ENCODE measurements at regions not wholly inside any gene's neighbourhood (a gene's known extent, or its start where the extent isn't known, plus 50 kb on each side); places are given as distances from the start of the nearest gene placed in this dataset.

DNA sequence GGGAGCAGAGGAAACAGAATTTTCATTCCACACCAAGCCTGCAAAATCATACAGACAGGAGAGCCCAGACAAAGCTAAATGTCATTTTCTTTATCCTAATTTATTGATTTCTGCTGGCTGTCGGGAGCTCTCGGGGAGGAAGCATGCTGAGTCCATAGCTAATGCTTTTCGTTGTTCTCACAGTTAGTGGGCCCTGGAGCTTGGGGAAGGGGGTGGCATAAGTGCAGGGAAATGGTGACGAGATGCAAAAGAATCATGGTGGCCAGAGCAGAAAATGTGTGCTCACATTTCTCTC is 202.4 kb downstream of the TOMM20 start:
- ATAC-seq, result no peak
- H3K79me2 ChIP-seq (ENCODE audit: insufficient read depth, low read length), result no peaks in the 10 kb centered on the region
- no peaks in the 10 kb centered on the region; the same call in 1 of the 2 replicates for H3K27me3 ChIP-seq (ENCODE audit: insufficient read depth, low read length)
- H3K9me3 ChIP-seq (ENCODE audit: control insufficient read depth in 1 of 2, insufficient read depth in 1 of 2, low read depth in 1 of 2, low read length in 2 of 2), result no peaks in the 10 kb centered on the region
- H4K20me1 ChIP-seq (ENCODE audit: insufficient read depth), result no peaks in the 10 kb centered on the region
- TF ChIP-seq, protein P1, sequence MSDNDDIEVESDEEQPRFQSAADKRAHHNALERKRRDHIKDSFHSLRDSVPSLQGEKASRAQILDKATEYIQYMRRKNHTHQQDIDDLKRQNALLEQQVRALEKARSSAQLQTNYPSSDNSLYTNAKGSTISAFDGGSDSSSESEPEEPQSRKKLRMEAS (IDR thresholded peaks at IDR 0.05), result no peak
- TF ChIP-seq CBX3 (IDR thresholded peaks at IDR 0.05; ENCODE audit: low read depth) (no peak), POLR2A (IDR thresholded peaks at IDR 0.05; ENCODE audit: borderline replicate concordance, extremely low read depth, insufficient read depth, insufficient read length) (no peak), SRF (IDR thresholded peaks at IDR 0.05; ENCODE audit: low read depth) (no peak), ZFX (IDR thresholded peaks at IDR 0.05) (no peak), FOSL1 (IDR thresholded peaks at IDR 0.05; ENCODE audit: low read depth) (no peak), ELF1 (IDR thresholded peaks at IDR 0.05; ENCODE audit: borderline replicate concordance, low read depth) (no peak), JUND (IDR thresholded peaks at IDR 0.05) (no peak), RAD21 (IDR thresholded peaks at IDR 0.05; ENCODE audit: low read depth) (no peak), TCF7L2 (IDR thresholded peaks at IDR 0.05; ENCODE audit: borderline replicate concordance, extremely low read depth, insufficient read depth, insufficient read length) (no peak), EZH2 (IDR thresholded peaks at IDR 0.05) (no peak), SIN3A (IDR thresholded peaks at IDR 0.05; ENCODE audit: low read depth) (no peak)
- TF ChIP-seq, protein P2, sequence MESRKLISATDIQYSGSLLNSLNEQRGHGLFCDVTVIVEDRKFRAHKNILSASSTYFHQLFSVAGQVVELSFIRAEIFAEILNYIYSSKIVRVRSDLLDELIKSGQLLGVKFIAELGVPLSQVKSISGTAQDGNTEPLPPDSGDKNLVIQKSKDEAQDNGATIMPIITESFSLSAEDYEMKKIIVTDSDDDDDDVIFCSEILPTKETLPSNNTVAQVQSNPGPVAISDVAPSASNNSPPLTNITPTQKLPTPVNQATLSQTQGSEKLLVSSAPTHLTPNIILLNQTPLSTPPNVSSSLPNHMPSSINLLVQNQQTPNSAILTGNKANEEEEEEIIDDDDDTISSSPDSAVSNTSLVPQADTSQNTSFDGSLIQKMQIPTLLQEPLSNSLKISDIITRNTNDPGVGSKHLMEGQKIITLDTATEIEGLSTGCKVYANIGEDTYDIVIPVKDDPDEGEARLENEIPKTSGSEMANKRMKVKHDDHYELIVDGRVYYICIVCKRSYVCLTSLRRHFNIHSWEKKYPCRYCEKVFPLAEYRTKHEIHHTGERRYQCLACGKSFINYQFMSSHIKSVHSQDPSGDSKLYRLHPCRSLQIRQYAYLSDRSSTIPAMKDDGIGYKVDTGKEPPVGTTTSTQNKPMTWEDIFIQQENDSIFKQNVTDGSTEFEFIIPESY (IDR thresholded peaks at IDR 0.05; ENCODE audit: extremely low read depth, insufficient replicate concordance, low read length), result no peak
- TF ChIP-seq, protein P3, sequence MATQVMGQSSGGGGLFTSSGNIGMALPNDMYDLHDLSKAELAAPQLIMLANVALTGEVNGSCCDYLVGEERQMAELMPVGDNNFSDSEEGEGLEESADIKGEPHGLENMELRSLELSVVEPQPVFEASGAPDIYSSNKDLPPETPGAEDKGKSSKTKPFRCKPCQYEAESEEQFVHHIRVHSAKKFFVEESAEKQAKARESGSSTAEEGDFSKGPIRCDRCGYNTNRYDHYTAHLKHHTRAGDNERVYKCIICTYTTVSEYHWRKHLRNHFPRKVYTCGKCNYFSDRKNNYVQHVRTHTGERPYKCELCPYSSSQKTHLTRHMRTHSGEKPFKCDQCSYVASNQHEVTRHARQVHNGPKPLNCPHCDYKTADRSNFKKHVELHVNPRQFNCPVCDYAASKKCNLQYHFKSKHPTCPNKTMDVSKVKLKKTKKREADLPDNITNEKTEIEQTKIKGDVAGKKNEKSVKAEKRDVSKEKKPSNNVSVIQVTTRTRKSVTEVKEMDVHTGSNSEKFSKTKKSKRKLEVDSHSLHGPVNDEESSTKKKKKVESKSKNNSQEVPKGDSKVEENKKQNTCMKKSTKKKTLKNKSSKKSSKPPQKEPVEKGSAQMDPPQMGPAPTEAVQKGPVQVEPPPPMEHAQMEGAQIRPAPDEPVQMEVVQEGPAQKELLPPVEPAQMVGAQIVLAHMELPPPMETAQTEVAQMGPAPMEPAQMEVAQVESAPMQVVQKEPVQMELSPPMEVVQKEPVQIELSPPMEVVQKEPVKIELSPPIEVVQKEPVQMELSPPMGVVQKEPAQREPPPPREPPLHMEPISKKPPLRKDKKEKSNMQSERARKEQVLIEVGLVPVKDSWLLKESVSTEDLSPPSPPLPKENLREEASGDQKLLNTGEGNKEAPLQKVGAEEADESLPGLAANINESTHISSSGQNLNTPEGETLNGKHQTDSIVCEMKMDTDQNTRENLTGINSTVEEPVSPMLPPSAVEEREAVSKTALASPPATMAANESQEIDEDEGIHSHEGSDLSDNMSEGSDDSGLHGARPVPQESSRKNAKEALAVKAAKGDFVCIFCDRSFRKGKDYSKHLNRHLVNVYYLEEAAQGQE (IDR thresholded peaks at IDR 0.05; ENCODE audit: low read depth), result no peak
- TF ChIP-seq, protein P4, sequence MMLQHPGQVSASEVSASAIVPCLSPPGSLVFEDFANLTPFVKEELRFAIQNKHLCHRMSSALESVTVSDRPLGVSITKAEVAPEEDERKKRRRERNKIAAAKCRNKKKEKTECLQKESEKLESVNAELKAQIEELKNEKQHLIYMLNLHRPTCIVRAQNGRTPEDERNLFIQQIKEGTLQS (IDR thresholded peaks at IDR 0.05), result no peak
- H3K9me2 ChIP-seq (ENCODE audit: insufficient read depth), result no peaks in the 10 kb centered on the region
- CTCF ChIA-PET, result no interaction called here
- no peak overlapping the region for H3K4me3 ChIP-seq (replicated peaks in 1 of 2; ENCODE audit: low read depth in 1 of 2, low read length in 2 of 2)
- no peak overlapping the region for H3K27ac ChIP-seq (ENCODE audit: low read depth, low read length)
- intact Hi-C loops (cut with micrococcal nuclease), result no loop called here
- no peak overlapping the region for H2AFZ ChIP-seq (ENCODE audit: low read depth, low read length, poor library complexity, severe bottlenecking)
- H3K4me1 ChIP-seq (ENCODE audit: control insufficient read depth in 1 of 2, insufficient read depth in 2 of 2, low read length in 2 of 2), result peaks cover 8 to 11% of the 10 kb centered on the region in 2 experiments
- no peak overlapping the region for H3K9ac ChIP-seq (ENCODE audit: low read length)
- RAD21 ChIA-PET (ENCODE audit: low non-redundant PET in 1 of 2, low total read pairs in 2 of 2, uncharacterized antibody in 2 of 2, unreplicated experiment in 2 of 2), result no interaction called here
- POLR2A ChIA-PET, result no interaction called here
- H3K4me2 ChIP-seq (ENCODE audit: low read length), result peak overlapping the region; percentile 33
- H3K36me3 ChIP-seq (ENCODE audit: control insufficient read depth in 1 of 2, insufficient read depth in 2 of 2, low read length in 2 of 2), result no peaks in the 10 kb centered on the region
- no TSS peak for BruUV-seq (replicated peaks)
- no peak for DNase-seq (ENCODE audit: low read depth, low spot score)
